HCT116 (cell line): ENCODE measurements at regions not wholly inside any gene's neighbourhood (a gene's known extent, or its start where the extent isn't known, plus 50 kb on each side); places are given as distances from the start of the nearest gene placed in this dataset.

Source experiments
- ATAC-seq: fragments of 200-7000 bp; cut with Tn5 transposase; 2 replicates; pipeline ENCODE4 v1.9.1; 2020; ENCODE audit warnings: mild to moderate bottlenecking, moderate library complexity
- BruUV-seq: library from RNA; stranded (reverse); fragments of 400-500 nt; replicated peaks from 2 replicates; lab custom pipeline; 2021; lab: Mats Ljungman, UMichigan
- CTCF ChIA-PET: fragments of 300-600 bp; sonication (Branson Sonifier 250); formaldehyde crosslinking; loops from one replicate; lab custom pipeline; 2021; ENCODE audit warnings: antibody characterized with exemption; lab: Charles Lee
- POLR2A ChIA-PET: fragments of 300-600, 350-600 bp; sonication (Branson Sonifier 250); formaldehyde crosslinking; loops from one replicate; lab custom pipeline; 2021; ENCODE audit warnings: antibody characterized with exemption; lab: Charles Lee
- RAD21 ChIA-PET, 2 experiments: fragments of 300-600 bp; sonication (Branson Sonifier 250); formaldehyde crosslinking; loops; one replicate each; lab custom pipeline; 2023; ENCODE audit warnings: low total read pairs in 2 of 2; ENCODE audit not compliant: uncharacterized antibody in 2 of 2, unreplicated experiment in 2 of 2, low non-redundant PET in 1 of 2; lab: Charles Lee
- DNase-seq: peaks from one replicate; pipeline ENCODE4 v3.0.0-alpha.2; 2010; ENCODE audit warnings: low read depth, low spot score
- H2AFZ ChIP-seq: fragments of 200-600 bp; shearing (Covaris generic), sonication (generic); 2 replicates; pipeline ENCODE4 v1.6.1; 2017; ENCODE audit warnings: low read depth, mixed run types, mixed read lengths, antibody characterized with exemption, low read length; ENCODE audit not compliant: poor library complexity, severe bottlenecking
- H3K27ac ChIP-seq: 2 replicates; pipeline ENCODE4 v1.5.1; 2012; ENCODE audit warnings: low read depth, low read length
- H3K27me3 ChIP-seq: fragments of 200-600 bp; sonication (generic); 2 replicates; pipeline ENCODE4 v1.6.1; 2016; ENCODE audit warnings: mixed run types, low read length, mixed read lengths; ENCODE audit not compliant: insufficient read depth
- H3K36me3 ChIP-seq, 2 experiments: fragments of 200-500 bp in 1 of 2; fragments of 200-600 bp in 1 of 2; sonication (Bioruptor generic) in 1 of 2; sonication (generic) in 1 of 2; 2 replicates each; pipeline versions ENCODE4 v1.5.1 to v1.6.1; 2014 to 2016; ENCODE audit warnings: low read length in 2 of 2, inconsistent platforms in 1 of 2, mixed read lengths in 1 of 2, mixed run types in 1 of 2; ENCODE audit not compliant: insufficient read depth in 2 of 2, control insufficient read depth in 1 of 2
- H3K4me1 ChIP-seq, 2 experiments: fragments of 200-600 bp in 1 of 2; sonication (generic) in 1 of 2; 2 replicates each; pipeline versions ENCODE4 v1.5.1 to v1.6.1; 2012 to 2017; ENCODE audit warnings: low read length in 2 of 2, inconsistent platforms in 1 of 2, mild to moderate bottlenecking in 1 of 2, mixed read lengths in 1 of 2, mixed run types in 1 of 2, moderate library complexity in 1 of 2; ENCODE audit not compliant: insufficient read depth in 2 of 2, control insufficient read depth in 1 of 2
- H3K4me2 ChIP-seq: fragments of 200-600 bp; sonication (generic); 2 replicates; pipeline ENCODE4 v1.6.1; 2017; ENCODE audit warnings: mixed run types, low read length, mixed read lengths
- H3K4me3 ChIP-seq, 2 experiments: fragments of 200-600 bp in 1 of 2; sonication (generic) in 1 of 2; replicated peaks in 1 of 2; 2 replicates each; pipeline ENCODE4 v1.5.1; 2011 to 2016; ENCODE audit warnings: low read length in 2 of 2, control low read depth in 1 of 2, low read depth in 1 of 2, mild to moderate bottlenecking in 1 of 2, mixed read lengths in 1 of 2, mixed run types in 1 of 2
- H3K79me2 ChIP-seq: fragments of 200-600 bp; sonication (generic); 2 replicates; pipeline ENCODE4 v1.6.1; 2017; ENCODE audit warnings: mild to moderate bottlenecking, mixed run types, low read length, moderate library complexity, mixed read lengths; ENCODE audit not compliant: insufficient read depth
- H3K9ac ChIP-seq: fragments of 200-600 bp; sonication (generic); 2 replicates; pipeline ENCODE4 v1.6.1; 2016; ENCODE audit warnings: low read length, mixed read lengths
- H3K9me2 ChIP-seq: fragments of 200-600 bp; sonication (generic), shearing (Covaris generic); 2 replicates; pipeline ENCODE4 v1.6.1; 2017; ENCODE audit warnings: mixed run types, mild to moderate bottlenecking, moderate library complexity; ENCODE audit not compliant: insufficient read depth
- H3K9me3 ChIP-seq, 2 experiments: fragments of 200-500 bp in 1 of 2; fragments of 200-600 bp in 1 of 2; sonication (Bioruptor generic) in 1 of 2; sonication (generic) in 1 of 2; 2 replicates each; pipeline ENCODE4 v1.6.1; 2014 to 2017; ENCODE audit warnings: low read length in 2 of 2, mixed read lengths in 2 of 2, inconsistent platforms in 1 of 2, low read depth in 1 of 2, mild to moderate bottlenecking in 1 of 2, mixed run types in 1 of 2, moderate library complexity in 1 of 2; ENCODE audit not compliant: control insufficient read depth in 1 of 2, insufficient read depth in 1 of 2
- H4K20me1 ChIP-seq: fragments of 200-600 bp; sonication (generic), shearing (Covaris generic); 2 replicates; pipeline ENCODE4 v1.6.1; 2017; ENCODE audit warnings: mixed run types, mild to moderate bottlenecking, moderate library complexity; ENCODE audit not compliant: insufficient read depth
- ELF1 ChIP-seq: IDR thresholded peaks from 2 replicates; pipeline ENCODE4 v1.6.1; 2012; ENCODE audit warnings: low read depth, borderline replicate concordance
- EZH2phosphoT487 ChIP-seq: fragments of 200-600 bp; IDR thresholded peaks from 2 replicates; pipeline ENCODE4 v1.6.1; 2018; ENCODE audit warnings: antibody characterized with exemption, borderline replicate concordance
- FOSL1 ChIP-seq: IDR thresholded peaks from 2 replicates; pipeline ENCODE4 v1.6.1; 2012; ENCODE audit warnings: low read depth
- POLR2A ChIP-seq: IDR thresholded peaks from 2 replicates; pipeline ENCODE4 v1.7.0; 2011; ENCODE audit warnings: borderline replicate concordance; ENCODE audit not compliant: insufficient read depth, insufficient read length; ENCODE audit errors: extremely low read depth
- POLR2AphosphoS5 ChIP-seq: IDR thresholded peaks from 2 replicates; pipeline ENCODE4 v1.6.1; 2011; ENCODE audit warnings: mild to moderate bottlenecking, low read depth, low read length, moderate library complexity
- RAD21 ChIP-seq: IDR thresholded peaks from 2 replicates; pipeline ENCODE4 v1.6.1; 2012; ENCODE audit warnings: low read depth, mild to moderate bottlenecking
- ZBTB33 ChIP-seq: IDR thresholded peaks from 2 replicates; pipeline ENCODE4 v1.6.1; 2011; ENCODE audit warnings: mild to moderate bottlenecking, low read length, moderate library complexity; ENCODE audit not compliant: insufficient replicate concordance; ENCODE audit errors: extremely low read depth
- intact Hi-C: fragments of 100-400 bp; cut with micrococcal nuclease; formaldehyde crosslinking; loops from 2 replicates; pipeline ENCODE4 v1.10.0; 2022

GRCh38 chr3:992871-993270 lies 100.0 kb upstream of the CNTN6 start:
- no peak overlapping the region for H3K4me3 ChIP-seq
- H3K4me1 ChIP-seq: no peaks in the 10 kb centered on the region
- H2AFZ ChIP-seq: no peak overlapping the region
- H3K36me3 ChIP-seq: no peaks in the 10 kb centered on the region
- ChIA-PET RAD21 (no interaction called here), CTCF (no interaction called here), POLR2A (no interaction called here)
- no peaks in the 10 kb centered on the region for H3K9me2 ChIP-seq
- TF ChIP-seq ZBTB33 (no peak), POLR2A (no peak), POLR2AphosphoS5 (no peak)
- H3K79me2 ChIP-seq: no peaks in the 10 kb centered on the region
- no peaks in the 10 kb centered on the region for H3K27me3 ChIP-seq
- intact Hi-C loops: no loop called here
- no peak overlapping the region for H3K9ac ChIP-seq
- no peaks in the 10 kb centered on the region for H4K20me1 ChIP-seq
- ATAC-seq (no peak), DNase-seq (no peak)
- H3K4me2 ChIP-seq: no peak overlapping the region
- no TSS peak for BruUV-seq
- peaks cover 11 to 17% of the 10 kb centered on the region in 2 experiments; a peak in 2 of 4 replicates for H3K9me3 ChIP-seq
- no peak overlapping the region for H3K27ac ChIP-seq

- no peaks in the 10 kb centered on the region for H4K20me1 ChIP-seq
- no peaks in the 10 kb centered on the region for H3K36me3 ChIP-seq
- H3K9me3 ChIP-seq: peaks cover 7 to 17% of the 10 kb centered on the region in 2 experiments; a peak in 2 of 4 replicates
- H2AFZ ChIP-seq: no peak overlapping the region
- no TSS peak for BruUV-seq
- H3K4me2 ChIP-seq: no peak overlapping the region
- intact Hi-C loops: no loop called here
- no peak for ATAC-seq
- H3K9ac ChIP-seq: no peak overlapping the region
- no peaks in the 10 kb centered on the region for H3K79me2 ChIP-seq
- H3K27ac ChIP-seq: no peak overlapping the region
- ChIA-PET POLR2A (no interaction called here), CTCF (no interaction called here), RAD21 (no interaction called here)
- H3K9me2 ChIP-seq: no peaks in the 10 kb centered on the region
- TF ChIP-seq RAD21 (no peak), FOSL1 (no peak), EZH2phosphoT487 (no peak), ELF1 (no peak)
- H3K4me1 ChIP-seq: no peaks in the 10 kb centered on the region
- H3K4me3 ChIP-seq: no peak overlapping the region
- DNase-seq: no peak
- no peaks in the 10 kb centered on the region for H3K27me3 ChIP-seq
Measured at GRCh38 chr3:1002010-1002409, 90.8 kb upstream of the CNTN6 start.
